ENCODE measurements at regions not wholly inside any gene's neighbourhood (a gene's known extent, or its start where the extent isn't known, plus 50 kb on each side); places are given as distances from the start of the nearest gene placed in this dataset.

DNA sequence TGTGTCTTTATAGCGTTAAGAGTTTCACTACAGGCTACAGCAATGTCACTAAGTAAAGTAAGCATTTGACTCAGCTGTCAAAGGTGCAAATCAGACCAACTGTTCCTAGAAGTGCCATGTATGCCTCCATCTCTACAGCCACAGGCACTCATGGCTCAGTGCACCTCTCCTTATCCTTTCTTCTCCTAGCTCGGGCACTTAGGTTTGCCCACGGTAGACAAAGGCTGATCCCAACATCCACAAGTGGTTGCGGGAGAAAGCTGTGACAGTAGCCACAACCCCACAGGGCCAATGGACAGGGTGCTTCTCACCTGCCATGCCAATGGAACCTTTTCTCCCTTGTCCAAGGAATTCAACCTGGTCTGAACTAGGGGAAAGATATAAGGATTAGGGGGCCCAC lies 228.5 kb upstream of the EXOC2 start (continued):
- no peak for TF ChIP-seq CEBPB (IDR thresholded peaks at IDR 0.05; ENCODE audit: low read depth)
- TF ChIP-seq, protein P1, sequence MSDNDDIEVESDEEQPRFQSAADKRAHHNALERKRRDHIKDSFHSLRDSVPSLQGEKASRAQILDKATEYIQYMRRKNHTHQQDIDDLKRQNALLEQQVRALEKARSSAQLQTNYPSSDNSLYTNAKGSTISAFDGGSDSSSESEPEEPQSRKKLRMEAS (IDR thresholded peaks at IDR 0.05), result no peak
- TF ChIP-seq SIN3A (IDR thresholded peaks at IDR 0.05; ENCODE audit: low read depth), result no peak
- TF ChIP-seq TCF7L2 (IDR thresholded peaks at IDR 0.05; ENCODE audit: borderline replicate concordance, extremely low read depth, insufficient read depth, insufficient read length), result no peak
- no peak for TF ChIP-seq EGR1 (IDR thresholded peaks at IDR 0.05; ENCODE audit: low read depth)
- no peak for TF ChIP-seq SP1 (IDR thresholded peaks at IDR 0.05; ENCODE audit: low read depth)
- no peak for TF ChIP-seq CBX3 (IDR thresholded peaks at IDR 0.05; ENCODE audit: low read depth)
- no peak for TF ChIP-seq EZH2 (IDR thresholded peaks at IDR 0.05)
- TF ChIP-seq, protein P2, sequence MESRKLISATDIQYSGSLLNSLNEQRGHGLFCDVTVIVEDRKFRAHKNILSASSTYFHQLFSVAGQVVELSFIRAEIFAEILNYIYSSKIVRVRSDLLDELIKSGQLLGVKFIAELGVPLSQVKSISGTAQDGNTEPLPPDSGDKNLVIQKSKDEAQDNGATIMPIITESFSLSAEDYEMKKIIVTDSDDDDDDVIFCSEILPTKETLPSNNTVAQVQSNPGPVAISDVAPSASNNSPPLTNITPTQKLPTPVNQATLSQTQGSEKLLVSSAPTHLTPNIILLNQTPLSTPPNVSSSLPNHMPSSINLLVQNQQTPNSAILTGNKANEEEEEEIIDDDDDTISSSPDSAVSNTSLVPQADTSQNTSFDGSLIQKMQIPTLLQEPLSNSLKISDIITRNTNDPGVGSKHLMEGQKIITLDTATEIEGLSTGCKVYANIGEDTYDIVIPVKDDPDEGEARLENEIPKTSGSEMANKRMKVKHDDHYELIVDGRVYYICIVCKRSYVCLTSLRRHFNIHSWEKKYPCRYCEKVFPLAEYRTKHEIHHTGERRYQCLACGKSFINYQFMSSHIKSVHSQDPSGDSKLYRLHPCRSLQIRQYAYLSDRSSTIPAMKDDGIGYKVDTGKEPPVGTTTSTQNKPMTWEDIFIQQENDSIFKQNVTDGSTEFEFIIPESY (IDR thresholded peaks at IDR 0.05; ENCODE audit: extremely low read depth, insufficient replicate concordance, low read length), result no peak
- TF ChIP-seq SRF (IDR thresholded peaks at IDR 0.05; ENCODE audit: low read depth), result no peak
- TF ChIP-seq FOSL1 (IDR thresholded peaks at IDR 0.05; ENCODE audit: low read depth), result no peak
- TF ChIP-seq ZNF274 (IDR thresholded peaks at IDR 0.05; ENCODE audit: low read depth, low read length), result no peak
- no peak for TF ChIP-seq POLR2A (IDR thresholded peaks at IDR 0.05; ENCODE audit: borderline replicate concordance, extremely low read depth, insufficient read depth, insufficient read length)

DNA sequence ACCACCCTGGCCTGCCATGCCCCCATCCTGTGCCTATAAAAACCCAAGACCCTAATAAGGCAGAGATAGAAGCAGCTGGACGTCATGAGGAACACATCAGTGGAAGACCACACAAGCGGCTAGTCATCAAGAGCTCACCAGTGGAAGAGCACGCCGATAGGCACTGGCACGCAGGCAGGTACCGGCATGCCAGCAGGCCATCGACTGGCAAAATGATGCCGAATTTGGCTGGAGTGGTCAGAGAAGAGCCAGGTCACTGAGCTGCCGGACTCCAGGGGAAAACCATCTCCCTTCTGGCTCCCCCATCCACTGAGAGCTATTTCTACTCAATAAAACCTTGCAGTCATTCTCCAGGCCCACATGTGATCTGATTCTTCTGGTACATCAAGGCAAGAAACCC lies 227.6 kb upstream of the EXOC2 start:
- CTCF ChIA-PET, result no interaction called here
- RAD21 ChIA-PET (ENCODE audit: low non-redundant PET in 1 of 2, low total read pairs in 2 of 2, uncharacterized antibody in 2 of 2, unreplicated experiment in 2 of 2), result no interaction called here
- no peak overlapping the region for H3K27ac ChIP-seq (ENCODE audit: low read depth, low read length)
- 0 out of 4 replicates have a peak, but pooled peaks cover 0 to 4% of the 10 kb centered on the region in 2 experiments for H3K9me3 ChIP-seq (ENCODE audit: control insufficient read depth in 1 of 2, insufficient read depth in 1 of 2, low read depth in 1 of 2, low read length in 2 of 2)
- no peak overlapping the region for H3K9ac ChIP-seq (ENCODE audit: low read length)
- H3K79me2 ChIP-seq (ENCODE audit: insufficient read depth, low read length), result no peaks in the 10 kb centered on the region
- DNase-seq (ENCODE audit: low read depth, low spot score) (no peak), ATAC-seq (no peak)
- no peaks in the 10 kb centered on the region for H3K9me2 ChIP-seq (ENCODE audit: insufficient read depth)
- intact Hi-C loops (cut with micrococcal nuclease), result no loop called here
- H3K36me3 ChIP-seq (ENCODE audit: control insufficient read depth in 1 of 2, insufficient read depth in 2 of 2, low read length in 2 of 2), result no peaks in the 10 kb centered on the region
- H3K27me3 ChIP-seq (ENCODE audit: insufficient read depth, low read length), result no peaks in the 10 kb centered on the region
- no peaks in the 10 kb centered on the region for H3K4me1 ChIP-seq (ENCODE audit: control insufficient read depth in 1 of 2, insufficient read depth in 2 of 2, low read length in 2 of 2)
- no peaks in the 10 kb centered on the region for H4K20me1 ChIP-seq (ENCODE audit: insufficient read depth)
- H2AFZ ChIP-seq (ENCODE audit: low read depth, low read length, poor library complexity, severe bottlenecking), result no peak overlapping the region
- H3K4me2 ChIP-seq (ENCODE audit: low read length), result no peak overlapping the region
- no TSS peak for BruUV-seq (replicated peaks)
- POLR2A ChIA-PET, result no interaction called here
- no peak overlapping the region for H3K4me3 ChIP-seq (replicated peaks in 1 of 2; ENCODE audit: low read depth in 1 of 2, low read length in 2 of 2)
- TF ChIP-seq YY1 (IDR thresholded peaks at IDR 0.05; ENCODE audit: extremely low read depth, insufficient replicate concordance, low read depth, low read length), result no peak
- no peak for TF ChIP-seq SIN3A (IDR thresholded peaks at IDR 0.05; ENCODE audit: low read depth)
- TF ChIP-seq SP1 (IDR thresholded peaks at IDR 0.05; ENCODE audit: low read depth), result no peak
- TF ChIP-seq ZNF274 (IDR thresholded peaks at IDR 0.05; ENCODE audit: low read depth, low read length), result no peak
- TF ChIP-seq, protein P3, sequence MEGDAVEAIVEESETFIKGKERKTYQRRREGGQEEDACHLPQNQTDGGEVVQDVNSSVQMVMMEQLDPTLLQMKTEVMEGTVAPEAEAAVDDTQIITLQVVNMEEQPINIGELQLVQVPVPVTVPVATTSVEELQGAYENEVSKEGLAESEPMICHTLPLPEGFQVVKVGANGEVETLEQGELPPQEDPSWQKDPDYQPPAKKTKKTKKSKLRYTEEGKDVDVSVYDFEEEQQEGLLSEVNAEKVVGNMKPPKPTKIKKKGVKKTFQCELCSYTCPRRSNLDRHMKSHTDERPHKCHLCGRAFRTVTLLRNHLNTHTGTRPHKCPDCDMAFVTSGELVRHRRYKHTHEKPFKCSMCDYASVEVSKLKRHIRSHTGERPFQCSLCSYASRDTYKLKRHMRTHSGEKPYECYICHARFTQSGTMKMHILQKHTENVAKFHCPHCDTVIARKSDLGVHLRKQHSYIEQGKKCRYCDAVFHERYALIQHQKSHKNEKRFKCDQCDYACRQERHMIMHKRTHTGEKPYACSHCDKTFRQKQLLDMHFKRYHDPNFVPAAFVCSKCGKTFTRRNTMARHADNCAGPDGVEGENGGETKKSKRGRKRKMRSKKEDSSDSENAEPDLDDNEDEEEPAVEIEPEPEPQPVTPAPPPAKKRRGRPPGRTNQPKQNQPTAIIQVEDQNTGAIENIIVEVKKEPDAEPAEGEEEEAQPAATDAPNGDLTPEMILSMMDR (IDR thresholded peaks at IDR 0.05 in 2 of 3, conservative IDR thresholded peaks at IDR 0.05 in 1 of 3; ENCODE audit: borderline replicate concordance in 1 of 3, insufficient read depth in 1 of 3, low read depth in 2 of 3, low read length in 2 of 3), result no peak
- TF ChIP-seq, protein P4, sequence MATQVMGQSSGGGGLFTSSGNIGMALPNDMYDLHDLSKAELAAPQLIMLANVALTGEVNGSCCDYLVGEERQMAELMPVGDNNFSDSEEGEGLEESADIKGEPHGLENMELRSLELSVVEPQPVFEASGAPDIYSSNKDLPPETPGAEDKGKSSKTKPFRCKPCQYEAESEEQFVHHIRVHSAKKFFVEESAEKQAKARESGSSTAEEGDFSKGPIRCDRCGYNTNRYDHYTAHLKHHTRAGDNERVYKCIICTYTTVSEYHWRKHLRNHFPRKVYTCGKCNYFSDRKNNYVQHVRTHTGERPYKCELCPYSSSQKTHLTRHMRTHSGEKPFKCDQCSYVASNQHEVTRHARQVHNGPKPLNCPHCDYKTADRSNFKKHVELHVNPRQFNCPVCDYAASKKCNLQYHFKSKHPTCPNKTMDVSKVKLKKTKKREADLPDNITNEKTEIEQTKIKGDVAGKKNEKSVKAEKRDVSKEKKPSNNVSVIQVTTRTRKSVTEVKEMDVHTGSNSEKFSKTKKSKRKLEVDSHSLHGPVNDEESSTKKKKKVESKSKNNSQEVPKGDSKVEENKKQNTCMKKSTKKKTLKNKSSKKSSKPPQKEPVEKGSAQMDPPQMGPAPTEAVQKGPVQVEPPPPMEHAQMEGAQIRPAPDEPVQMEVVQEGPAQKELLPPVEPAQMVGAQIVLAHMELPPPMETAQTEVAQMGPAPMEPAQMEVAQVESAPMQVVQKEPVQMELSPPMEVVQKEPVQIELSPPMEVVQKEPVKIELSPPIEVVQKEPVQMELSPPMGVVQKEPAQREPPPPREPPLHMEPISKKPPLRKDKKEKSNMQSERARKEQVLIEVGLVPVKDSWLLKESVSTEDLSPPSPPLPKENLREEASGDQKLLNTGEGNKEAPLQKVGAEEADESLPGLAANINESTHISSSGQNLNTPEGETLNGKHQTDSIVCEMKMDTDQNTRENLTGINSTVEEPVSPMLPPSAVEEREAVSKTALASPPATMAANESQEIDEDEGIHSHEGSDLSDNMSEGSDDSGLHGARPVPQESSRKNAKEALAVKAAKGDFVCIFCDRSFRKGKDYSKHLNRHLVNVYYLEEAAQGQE (IDR thresholded peaks at IDR 0.05; ENCODE audit: low read depth), result no peak
- no peak for TF ChIP-seq SRF (IDR thresholded peaks at IDR 0.05; ENCODE audit: low read depth)
